GM23338 (cell line): ENCODE measurements at regions not wholly inside any gene's neighbourhood (a gene's known extent, or its start where the extent isn't known, plus 50 kb on each side); places are given as distances from the start of the nearest gene placed in this dataset.

Experiments
- ATAC-seq: fragments of 200-7000 bp; cut with Tn5 transposase; 3 replicates; pipeline ENCODE4 v1.9.1; 2020
- DNase-seq: peaks from one replicate; pipeline ENCODE4 v3.0.0-alpha.2; 2015; ENCODE audit warnings: low spot score
- H2AFZ ChIP-seq: fragments of 200-600 bp; sonication (generic); 2 replicates; pipeline ENCODE4 v1.8.0; 2016; ENCODE audit warnings: antibody characterized with exemption, mild to moderate bottlenecking, moderate library complexity
- H3F3A ChIP-seq: fragments of 200-600 bp; sonication (generic); replicated peaks from 2 replicates; pipeline ENCODE4 v1.8.0; 2017; ENCODE audit warnings: antibody characterized with exemption, mixed run types, low read depth
- H3K27ac ChIP-seq: fragments of 200-600 bp; sonication (generic); 2 replicates; pipeline ENCODE4 v1.6.1; 2016; ENCODE audit warnings: low read depth
- H3K27me3 ChIP-seq: fragments of 200-600 bp; sonication (generic); 2 replicates; pipeline ENCODE4 v1.8.0; 2016; ENCODE audit warnings: mild to moderate bottlenecking, mixed run types, moderate library complexity; ENCODE audit not compliant: insufficient read depth
- H3K36me3 ChIP-seq: fragments of 200-600 bp; sonication (generic); 2 replicates; pipeline ENCODE4 v1.8.0; 2016; ENCODE audit warnings: mild to moderate bottlenecking; ENCODE audit not compliant: insufficient read depth
- H3K4me1 ChIP-seq: fragments of 200-600 bp; sonication (generic); 2 replicates; pipeline ENCODE4 v1.8.0; 2016; ENCODE audit warnings: mild to moderate bottlenecking, moderate library complexity; ENCODE audit not compliant: insufficient read depth
- H3K4me2 ChIP-seq: fragments of 200-600 bp; sonication (generic); 2 replicates; pipeline ENCODE4 v1.7.1; 2017; ENCODE audit warnings: mixed run types
- H3K4me3 ChIP-seq: fragments of 200-600 bp; sonication (generic); 2 replicates; pipeline ENCODE4 v1.6.1; 2016; ENCODE audit warnings: mixed run types
- H3K79me2 ChIP-seq: fragments of 200-600 bp; sonication (generic); replicated peaks from 2 replicates; pipeline ENCODE4 v1.8.0; 2017; ENCODE audit warnings: mild to moderate bottlenecking; ENCODE audit not compliant: insufficient read depth
- H3K9me2 ChIP-seq: fragments of 200-600 bp; sonication (generic); 2 replicates; pipeline ENCODE4 v1.8.0; 2017; ENCODE audit not compliant: insufficient read depth
- H4K20me1 ChIP-seq: fragments of 200-600 bp; sonication (generic); replicated peaks from 2 replicates; pipeline ENCODE4 v1.8.0; 2017; ENCODE audit warnings: mild to moderate bottlenecking; ENCODE audit not compliant: insufficient read depth
- H3K27ac Mint-ChIP-seq: 2 replicates; pipeline ENCODE4 v1.8.0; 2020; ENCODE audit warnings: inconsistent platforms, mild to moderate bottlenecking, moderate library complexity, mixed read lengths
- H3K27me3 Mint-ChIP-seq: 3 replicates; pipeline ENCODE4 v1.8.0; 2022; ENCODE audit warnings: low read depth, mild to moderate bottlenecking, moderate library complexity, mixed read lengths, inconsistent platforms; ENCODE audit not compliant: insufficient read depth, poor library complexity
- H3K36me3 Mint-ChIP-seq: 3 replicates; pipeline ENCODE4 v1.8.0; 2021; ENCODE audit warnings: low read depth, mild to moderate bottlenecking, inconsistent platforms, moderate library complexity, mixed read lengths
- H3K4me1 Mint-ChIP-seq: 3 replicates; pipeline ENCODE4 v1.8.0; 2020; ENCODE audit warnings: mild to moderate bottlenecking, inconsistent platforms, mixed read lengths
- H3K4me3 Mint-ChIP-seq: 3 replicates; pipeline ENCODE4 v1.8.0; 2021; ENCODE audit warnings: moderate library complexity, mild to moderate bottlenecking, inconsistent platforms, mixed read lengths
- H3K9me3 Mint-ChIP-seq: 3 replicates; pipeline ENCODE4 v1.8.0; 2020; ENCODE audit warnings: moderate library complexity, mild to moderate bottlenecking, inconsistent platforms, mixed read lengths
- CTCF ChIP-seq, 2 experiments: fragments of 200-600 bp in 1 of 2; sonication (generic) in 1 of 2; conservative IDR thresholded peaks; 2 replicates each; pipeline versions ENCODE4 v1.5.1 to v1.6.1; 2016 to 2017; ENCODE audit warnings: antibody characterized with exemption in 2 of 2, low read depth in 2 of 2, mild to moderate bottlenecking in 2 of 2, moderate library complexity in 1 of 2
- ETS1 ChIP-seq: IDR thresholded peaks from 2 replicates; pipeline ENCODE4 v1.6.1; 2016; ENCODE audit warnings: antibody characterized with exemption
- EZH2 ChIP-seq: fragments of 200-600 bp; sonication (generic); IDR thresholded peaks from one replicate; pipeline ENCODE4 v1.8.0; 2017; ENCODE audit warnings: antibody characterized with exemption, mild to moderate bottlenecking, low read depth; ENCODE audit not compliant: unreplicated experiment
- EZH2phosphoT487 ChIP-seq: fragments of 200-600 bp; sonication (generic); IDR thresholded peaks from one replicate; pipeline ENCODE4 v1.8.1; 2018; ENCODE audit warnings: antibody characterized with exemption; ENCODE audit not compliant: unreplicated experiment
- JUNB ChIP-seq: IDR thresholded peaks from one replicate; pipeline ENCODE4 v1.6.1; 2016; ENCODE audit warnings: antibody characterized with exemption; ENCODE audit not compliant: unreplicated experiment
- STAT1 ChIP-seq: IDR thresholded peaks from one replicate; pipeline ENCODE4 v1.6.1; 2016; ENCODE audit warnings: antibody characterized with exemption; ENCODE audit not compliant: unreplicated experiment
- ZNF462 ChIP-seq: fragments of 250-450 bp; sonication (Bioruptor Pico); IDR thresholded peaks from 2 replicates; pipeline ENCODE4 v1.5.0; 2020; ENCODE audit warnings: mild to moderate bottlenecking, moderate library complexity

DNA sequence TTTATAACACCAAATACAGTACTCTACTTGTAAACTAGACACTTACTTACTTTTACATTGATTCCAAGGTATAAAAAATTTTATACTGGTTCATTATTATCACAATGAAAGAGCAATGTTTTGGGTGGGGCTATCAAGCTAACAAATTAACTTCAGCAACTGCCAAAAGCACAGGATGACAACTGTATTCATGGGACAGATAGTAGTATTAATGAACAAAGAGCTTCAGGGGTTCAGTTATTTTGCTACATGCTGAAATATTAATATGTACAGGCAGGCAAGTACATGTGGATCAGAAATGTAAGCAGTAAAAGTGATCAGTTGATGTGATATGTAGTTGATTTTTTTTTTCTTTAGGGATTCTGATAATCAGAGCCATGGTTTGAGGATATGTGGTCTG, 112.9 kb downstream of the NAA11 start:
- H3K36me3 Mint-ChIP-seq: no peaks in the 10 kb centered on the region
- no peak overlapping the region for H3K4me3 Mint-ChIP-seq
- Histone ChIP-seq H2AFZ (no peak overlapping the region), H4K20me1 (no peaks in the 10 kb centered on the region), H3F3A (no peaks in the 10 kb centered on the region), H3K36me3 (no peaks in the 10 kb centered on the region), H3K9me2 (no peaks in the 10 kb centered on the region), H3K27ac (no peak overlapping the region), H3K4me1 (peaks cover 4% of the 10 kb centered on the region; the same call in 1 of the 2 replicates), H3K4me3 (no peak overlapping the region), H3K27me3 (no peaks in the 10 kb centered on the region), H3K79me2 (no peaks in the 10 kb centered on the region), H3K4me2 (no peak overlapping the region)
- DNase-seq: no peak
- ATAC-seq: no peak
- no peaks in the 10 kb centered on the region for H3K9me3 Mint-ChIP-seq
- H3K27ac Mint-ChIP-seq: no peak overlapping the region
- TF ChIP-seq STAT1 (no peak), CTCF (conservative IDR thresholded peaks at IDR 0.05; ENCODE audit: low read depth in 2 of 2) (no peak)
- peaks cover 15% of the 10 kb centered on the region for H3K4me1 Mint-ChIP-seq
- no peaks in the 10 kb centered on the region for H3K27me3 Mint-ChIP-seq

DNA sequence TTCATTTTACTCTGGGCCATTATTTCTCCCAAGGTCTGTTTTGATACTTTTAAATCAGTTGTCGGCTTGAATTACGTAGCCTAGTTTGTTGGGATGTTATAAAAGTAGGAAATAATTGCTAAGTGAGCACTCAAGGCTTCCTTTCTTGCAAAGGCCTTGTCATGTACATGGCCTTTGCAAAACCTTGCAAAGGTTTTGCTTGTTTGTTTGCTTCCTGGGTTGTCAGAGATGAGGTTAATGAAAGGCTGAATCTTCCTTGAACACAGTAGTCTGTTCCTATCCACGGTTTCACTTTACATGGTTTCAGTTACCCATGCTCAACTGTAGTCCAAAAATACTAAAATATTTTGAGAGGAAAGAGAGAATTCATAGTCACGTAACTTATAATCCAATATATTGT, 113.5 kb downstream of the NAA11 start:
- Histone ChIP-seq H3F3A (no peaks in the 10 kb centered on the region), H4K20me1 (no peaks in the 10 kb centered on the region), H2AFZ (no peak overlapping the region), H3K4me2 (no peak overlapping the region), H3K27ac (no peak overlapping the region), H3K4me1 (peaks cover 4% of the 10 kb centered on the region; the same call in 1 of the 2 replicates), H3K36me3 (no peaks in the 10 kb centered on the region), H3K9me2 (no peaks in the 10 kb centered on the region), H3K79me2 (no peaks in the 10 kb centered on the region), H3K27me3 (no peaks in the 10 kb centered on the region), H3K4me3 (no peak overlapping the region)
- Mint-ChIP-seq H3K4me1 (peaks cover 8% of the 10 kb centered on the region), H3K9me3 (peaks cover 2% of the 10 kb centered on the region; the same call in 1 of the 3 replicates), H3K36me3 (no peaks in the 10 kb centered on the region), H3K4me3 (no peak overlapping the region), H3K27ac (no peak overlapping the region), H3K27me3 (no peaks in the 10 kb centered on the region)
- ATAC-seq (no peak), DNase-seq (no peak)
- TF ChIP-seq EZH2 (no peak), ETS1 (no peak), JUNB (no peak), CTCF (conservative IDR thresholded peaks at IDR 0.05; ENCODE audit: low read depth in 2 of 2) (no peak), ZNF462 (CRISPR knock-in tag) (no peak), STAT1 (no peak), EZH2phosphoT487 (no peak)
